ENCODE measurements at regions not wholly inside any gene's neighbourhood (a gene's known extent, or its start where the extent isn't known, plus 50 kb on each side); places are given as distances from the start of the nearest gene placed in this dataset.
A peak's percentile ranks its signal among the peaks of the same experiment; 100 is the strongest.

GRCh38 chr5:104650313-104651055, 1087.9 kb upstream of the NUDT12 start:
- Histone ChIP-seq H3K36me3 (ENCODE audit: control insufficient read depth in 2 of 3, insufficient read depth in 3 of 3, low read length in 3 of 3) (no peaks in the 10 kb centered on the region), H3K9ac (ENCODE audit: low read length in 3 of 3) (no peak overlapping the region), H3K27ac (ENCODE audit: low read depth in 2 of 2, low read length in 2 of 2) (no peak overlapping the region), H3K4me3 (ENCODE audit: low read length in 3 of 3) (no peak overlapping the region), H3K27me3 (ENCODE audit: control insufficient read depth, insufficient read depth, low read length) (no peaks in the 10 kb centered on the region), H3K9me3 (ENCODE audit: control insufficient read depth in 2 of 3, insufficient read depth in 1 of 3, low read length in 3 of 3) (peaks cover 0 to 4% (median 0%) of the 10 kb centered on the region in 3 donors), H3K4me1 (ENCODE audit: control insufficient read depth in 2 of 3, insufficient read depth in 2 of 3, low read depth in 1 of 3, low read length in 3 of 3) (no peaks in the 10 kb centered on the region)
- DNase-seq (no peak), FAIRE-seq (no peak)
- intact Hi-C loops (cut with DNase I) = no loop called here
- no peak for TF ChIP-seq CTCF (IDR thresholded peaks at IDR 0.05; ENCODE audit: borderline replicate concordance, extremely low read depth, insufficient read depth)

DNA sequence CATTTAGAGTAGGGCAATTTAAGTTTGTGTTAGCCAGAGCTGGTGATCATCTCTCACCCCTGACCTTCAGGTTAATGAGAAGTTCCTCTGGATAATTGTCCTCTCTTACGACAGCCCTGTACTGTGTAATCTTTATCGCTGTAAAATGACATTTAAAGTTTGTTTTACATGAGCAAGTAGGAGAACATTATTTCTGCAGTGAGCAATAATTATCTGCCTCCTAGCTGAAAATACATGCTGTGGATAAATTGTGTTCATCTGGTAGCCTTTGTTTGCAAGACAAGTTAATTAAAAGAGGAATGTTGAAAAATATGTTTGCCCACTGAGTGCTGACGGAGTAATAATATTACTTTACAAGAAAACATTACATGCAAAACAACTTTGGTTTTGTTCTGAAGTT, 1083.8 kb upstream of the NUDT12 start:
- intact Hi-C loops (cut with DNase I) = no loop called here
- no peak for FAIRE-seq
- H3K9me3 ChIP-seq (ENCODE audit: control insufficient read depth in 2 of 3, insufficient read depth in 1 of 3, low read length in 3 of 3) = no peaks in the 10 kb centered on the region
- DNase-seq = peak in 1 of 5 donors; percentile 2
- no peaks in the 10 kb centered on the region for H3K27me3 ChIP-seq (ENCODE audit: control insufficient read depth, insufficient read depth, low read length)
- no peak overlapping the region for H3K9ac ChIP-seq (ENCODE audit: low read length in 3 of 3)
- no peak for TF ChIP-seq CTCF (IDR thresholded peaks at IDR 0.05; ENCODE audit: borderline replicate concordance, extremely low read depth, insufficient read depth)
- no peaks in the 10 kb centered on the region for H3K36me3 ChIP-seq (ENCODE audit: control insufficient read depth in 2 of 3, insufficient read depth in 3 of 3, low read length in 3 of 3)
- no peak overlapping the region for H3K27ac ChIP-seq (ENCODE audit: low read depth in 2 of 2, low read length in 2 of 2)
- no peaks in the 10 kb centered on the region for H3K4me1 ChIP-seq (ENCODE audit: control insufficient read depth in 2 of 3, insufficient read depth in 2 of 3, low read depth in 1 of 3, low read length in 3 of 3)
- no peak overlapping the region for H3K4me3 ChIP-seq (ENCODE audit: low read length in 3 of 3)

DNA sequence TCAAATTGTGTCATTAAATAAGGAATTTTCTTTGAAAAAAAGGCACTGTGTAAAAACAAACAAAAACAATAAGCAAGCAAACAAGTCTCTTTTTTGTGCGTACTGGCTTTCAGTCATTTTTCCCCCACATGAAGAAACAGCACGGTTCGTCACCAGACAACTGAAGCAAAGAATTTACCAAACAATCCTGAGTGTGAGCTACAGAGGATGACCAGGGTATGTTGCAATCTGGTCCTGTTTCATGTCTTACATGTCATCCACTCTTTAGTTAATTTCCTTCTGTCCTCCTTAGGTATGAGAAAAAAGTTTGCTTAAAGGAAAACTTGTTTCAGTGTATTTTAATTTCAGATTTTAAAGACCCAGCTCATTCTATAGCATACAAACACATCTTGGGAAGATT, 1080.7 kb upstream of the NUDT12 start:
- FAIRE-seq (no peak), DNase-seq (peak in 1 of 5 donors; percentile 11)
- no peak overlapping the region for H3K4me3 ChIP-seq (ENCODE audit: low read length in 3 of 3)
- no peaks in the 10 kb centered on the region for H3K27me3 ChIP-seq (ENCODE audit: control insufficient read depth, insufficient read depth, low read length)
- no peaks in the 10 kb centered on the region for H3K9me3 ChIP-seq (ENCODE audit: control insufficient read depth in 2 of 3, insufficient read depth in 1 of 3, low read length in 3 of 3)
- no peak overlapping the region for H3K27ac ChIP-seq (ENCODE audit: low read depth in 2 of 2, low read length in 2 of 2)
- no peak for TF ChIP-seq CTCF (IDR thresholded peaks at IDR 0.05; ENCODE audit: borderline replicate concordance, extremely low read depth, insufficient read depth)
- intact Hi-C loops (cut with DNase I) = no loop called here
- H3K9ac ChIP-seq (ENCODE audit: low read length in 3 of 3) = no peak overlapping the region
- no peaks in the 10 kb centered on the region for H3K36me3 ChIP-seq (ENCODE audit: control insufficient read depth in 2 of 3, insufficient read depth in 3 of 3, low read length in 3 of 3)
- no peaks in the 10 kb centered on the region for H3K4me1 ChIP-seq (ENCODE audit: control insufficient read depth in 2 of 3, insufficient read depth in 2 of 3, low read depth in 1 of 3, low read length in 3 of 3)

GRCh38 chr5:104635227-104635626, 1072.6 kb upstream of the NUDT12 start:
- H3K4me1 ChIP-seq (ENCODE audit: control insufficient read depth in 2 of 3, insufficient read depth in 2 of 3, low read depth in 1 of 3, low read length in 3 of 3) = no peaks in the 10 kb centered on the region
- DNase-seq = no peak
- no peaks in the 10 kb centered on the region for H3K27me3 ChIP-seq (ENCODE audit: control insufficient read depth, insufficient read depth, low read length)
- no peaks in the 10 kb centered on the region for H3K9me3 ChIP-seq (ENCODE audit: control insufficient read depth in 2 of 3, insufficient read depth in 1 of 3, low read length in 3 of 3)
- FAIRE-seq = no peak
- no peaks in the 10 kb centered on the region for H3K36me3 ChIP-seq (ENCODE audit: control insufficient read depth in 2 of 3, insufficient read depth in 3 of 3, low read length in 3 of 3)
- H3K9ac ChIP-seq (ENCODE audit: low read length in 3 of 3) = no peak overlapping the region
- no peak overlapping the region for H3K4me3 ChIP-seq (ENCODE audit: low read length in 3 of 3)
- TF ChIP-seq CTCF (IDR thresholded peaks at IDR 0.05; ENCODE audit: borderline replicate concordance, extremely low read depth, insufficient read depth) = no peak
- intact Hi-C loops (cut with DNase I) = no loop called here
- H3K27ac ChIP-seq (ENCODE audit: low read depth in 2 of 2, low read length in 2 of 2) = no peak overlapping the region
